ENCODE measurements at regions not wholly inside any gene's neighbourhood (a gene's known extent, or its start where the extent isn't known, plus 50 kb on each side); places are given as distances from the start of the nearest gene placed in this dataset.
"Not testable (repeated sequence)": the region's sequence is repeated elsewhere in the genome, so short reads cannot be mapped to it uniquely, and the experiment has no call there.

- Mint-ChIP-seq H3K9me3 (peaks cover 5% of the 10 kb centered on the region), H3K27me3 (ENCODE audit: low read depth) (no peaks in the 10 kb centered on the region), H3K4me1 (ENCODE audit: low read depth) (no peaks in the 10 kb centered on the region), H3K4me3 (no peak overlapping the region), H3K36me3 (ENCODE audit: low read depth) (no peaks in the 10 kb centered on the region), H3K27ac (no peak overlapping the region)
- CTCF ChIA-PET, result no interaction called here
- no peak for DNase-seq
- intact Hi-C loops (cut with micrococcal nuclease), result no loop called here
These were observed 509.0 kb upstream of the SLC39A10 start for GRCh38 chr2:195148004-195148403.

- intact Hi-C loops (cut with micrococcal nuclease), result no loop called here
- H3K27ac Mint-ChIP-seq, result no peak overlapping the region
- H3K9me3 Mint-ChIP-seq, result peaks cover 5% of the 10 kb centered on the region
- H3K27me3 Mint-ChIP-seq (ENCODE audit: low read depth), result no peaks in the 10 kb centered on the region
- H3K36me3 Mint-ChIP-seq (ENCODE audit: low read depth), result no peaks in the 10 kb centered on the region
- CTCF ChIA-PET, result interaction anchor here (0.5 to 0.6 kb wide), 2 partner anchors 570 to 1173 kb away, joined by 3 to 4 read pairs; no protein-coding TSS in a partner anchor
- H3K4me1 Mint-ChIP-seq (ENCODE audit: low read depth), result no peaks in the 10 kb centered on the region
- no peak for DNase-seq
- no peak overlapping the region for H3K4me3 Mint-ChIP-seq
These were observed 510.1 kb upstream of the SLC39A10 start for GRCh38 chr2:195146761-195147541.

GRCh38 chr2:195138435-195138834 is 518.6 kb upstream of the SLC39A10 start:
- CTCF ChIA-PET, result no interaction called here
- intact Hi-C loops (cut with micrococcal nuclease), result no loop called here

GRCh38 chr2:195125889-195126288 is 531.1 kb upstream of the SLC39A10 start:
- H3K36me3 Mint-ChIP-seq (ENCODE audit: low read depth); intact Hi-C loops (cut with micrococcal nuclease); CTCF ChIA-PET; H3K27me3 Mint-ChIP-seq (ENCODE audit: low read depth); H3K9me3 Mint-ChIP-seq; H3K4me3 Mint-ChIP-seq; DNase-seq; H3K27ac Mint-ChIP-seq; H3K4me1 Mint-ChIP-seq (ENCODE audit: low read depth): not testable (repeated sequence)

More at GRCh38 chr2:195138435-195138834, 518.6 kb upstream of the SLC39A10 start:
- Mint-ChIP-seq H3K27ac (no peak overlapping the region), H3K9me3 (no peaks in the 10 kb centered on the region), H3K27me3 (ENCODE audit: low read depth) (no peaks in the 10 kb centered on the region), H3K4me3 (no peak overlapping the region), H3K4me1 (ENCODE audit: low read depth) (no peaks in the 10 kb centered on the region), H3K36me3 (ENCODE audit: low read depth) (no peaks in the 10 kb centered on the region)
- no peak for DNase-seq

- Mint-ChIP-seq H3K4me1 (ENCODE audit: low read depth) (no peaks in the 10 kb centered on the region), H3K36me3 (ENCODE audit: low read depth) (no peaks in the 10 kb centered on the region), H3K27me3 (ENCODE audit: low read depth) (no peaks in the 10 kb centered on the region), H3K4me3 (no peak overlapping the region), H3K9me3 (no peaks in the 10 kb centered on the region), H3K27ac (no peak overlapping the region)
- CTCF ChIA-PET, result no interaction called here
- DNase-seq, result no peak
- intact Hi-C loops (cut with micrococcal nuclease), result no loop called here
These were observed 532.5 kb upstream of the SLC39A10 start for GRCh38 chr2:195124391-195125079.

GRCh38 chr2:195122653-195123052 is 534.4 kb upstream of the SLC39A10 start:
- H3K27me3 Mint-ChIP-seq (ENCODE audit: low read depth), result no peaks in the 10 kb centered on the region
- CTCF ChIA-PET, result no interaction called here
- no peak overlapping the region for H3K27ac Mint-ChIP-seq
- no peak for DNase-seq
- H3K9me3 Mint-ChIP-seq, result no peaks in the 10 kb centered on the region
- intact Hi-C loops (cut with micrococcal nuclease), result no loop called here
- no peak overlapping the region for H3K4me3 Mint-ChIP-seq
- no peaks in the 10 kb centered on the region for H3K36me3 Mint-ChIP-seq (ENCODE audit: low read depth)
- no peaks in the 10 kb centered on the region for H3K4me1 Mint-ChIP-seq (ENCODE audit: low read depth)

- DNase-seq, result no peak
- CTCF ChIA-PET, result no interaction called here
- intact Hi-C loops (cut with micrococcal nuclease), result no loop called here
- Mint-ChIP-seq H3K36me3 (ENCODE audit: low read depth) (no peaks in the 10 kb centered on the region), H3K9me3 (no peaks in the 10 kb centered on the region), H3K27me3 (ENCODE audit: low read depth) (no peaks in the 10 kb centered on the region), H3K27ac (no peak overlapping the region), H3K4me3 (no peak overlapping the region), H3K4me1 (ENCODE audit: low read depth) (no peaks in the 10 kb centered on the region)
These were observed 535.7 kb upstream of the SLC39A10 start for GRCh38 chr2:195121341-195121740.

GRCh38 chr2:195119231-195119630 is 537.8 kb upstream of the SLC39A10 start:
- peaks cover 3% of the 10 kb centered on the region for H3K9me3 Mint-ChIP-seq
- intact Hi-C loops (cut with micrococcal nuclease), result no loop called here
- no peaks in the 10 kb centered on the region for H3K4me1 Mint-ChIP-seq (ENCODE audit: low read depth)
- H3K27ac Mint-ChIP-seq, result no peak overlapping the region
- DNase-seq, result no peak
- H3K27me3 Mint-ChIP-seq (ENCODE audit: low read depth), result no peaks in the 10 kb centered on the region
- H3K4me3 Mint-ChIP-seq, result no peak overlapping the region
- H3K36me3 Mint-ChIP-seq (ENCODE audit: low read depth), result no peaks in the 10 kb centered on the region
- CTCF ChIA-PET, result no interaction called here

- intact Hi-C loops (cut with micrococcal nuclease), result no loop called here
- Mint-ChIP-seq H3K27me3 (ENCODE audit: low read depth) (no peaks in the 10 kb centered on the region), H3K27ac (no peak overlapping the region), H3K4me1 (ENCODE audit: low read depth) (no peaks in the 10 kb centered on the region), H3K4me3 (no peak overlapping the region), H3K36me3 (ENCODE audit: low read depth) (no peaks in the 10 kb centered on the region), H3K9me3 (peaks cover 3% of the 10 kb centered on the region)
- no peak for DNase-seq
- CTCF ChIA-PET, result no interaction called here
These were observed 538.8 kb upstream of the SLC39A10 start for GRCh38 chr2:195118276-195118675.

- Mint-ChIP-seq H3K36me3 (ENCODE audit: low read depth) (no peaks in the 10 kb centered on the region), H3K4me1 (ENCODE audit: low read depth) (no peaks in the 10 kb centered on the region)
- CTCF ChIA-PET, result interaction anchor here (0.6 kb wide), 1 partner anchor 572 kb away, joined by 6 read pairs; no protein-coding TSS in a partner anchor
These were observed 540.0 kb upstream of the SLC39A10 start for GRCh38 chr2:195117011-195117410.

GRCh38 chr2:195115738-195116137 is 541.3 kb upstream of the SLC39A10 start:
- Mint-ChIP-seq H3K27ac (no peak overlapping the region), H3K4me1 (ENCODE audit: low read depth) (no peaks in the 10 kb centered on the region)

More at GRCh38 chr2:195117011-195117410, 540.0 kb upstream of the SLC39A10 start:
- DNase-seq, result no peak
- no peak overlapping the region for H3K4me3 Mint-ChIP-seq
- H3K27me3 Mint-ChIP-seq (ENCODE audit: low read depth), result no peaks in the 10 kb centered on the region
- intact Hi-C loops (cut with micrococcal nuclease), result no loop called here
- H3K9me3 Mint-ChIP-seq, result peaks cover 5% of the 10 kb centered on the region
- H3K27ac Mint-ChIP-seq, result no peak overlapping the region

GRCh38 chr2:195108182-195108581 is 548.8 kb upstream of the SLC39A10 start:
- CTCF ChIA-PET, result no interaction called here
- Mint-ChIP-seq H3K4me3 (no peak overlapping the region), H3K9me3 (peaks cover 4% of the 10 kb centered on the region), H3K27ac (no peak overlapping the region), H3K36me3 (ENCODE audit: low read depth) (no peaks in the 10 kb centered on the region), H3K4me1 (ENCODE audit: low read depth) (no peaks in the 10 kb centered on the region), H3K27me3 (ENCODE audit: low read depth) (peaks cover 2% of the 10 kb centered on the region)
- intact Hi-C loops (cut with micrococcal nuclease), result no loop called here
- DNase-seq, result no peak

More at GRCh38 chr2:195115738-195116137, 541.3 kb upstream of the SLC39A10 start:
- CTCF ChIA-PET, result no interaction called here
- no peaks in the 10 kb centered on the region for H3K27me3 Mint-ChIP-seq (ENCODE audit: low read depth)
- H3K36me3 Mint-ChIP-seq (ENCODE audit: low read depth), result no peaks in the 10 kb centered on the region
- intact Hi-C loops (cut with micrococcal nuclease), result no loop called here
- H3K4me3 Mint-ChIP-seq, result no peak overlapping the region
- H3K9me3 Mint-ChIP-seq, result peaks cover 5% of the 10 kb centered on the region
- DNase-seq, result no peak

Measured in activated naive CD4-positive, alpha-beta T cell treated with anti-CD3 and anti-CD28 coated beads for 36 hours (primary cell).